Left ventricle myocardium superior (tissue), 1 donor: ENCODE measurements at regions not wholly inside any gene's neighbourhood (a gene's known extent, or its start where the extent isn't known, plus 50 kb on each side); places are given as distances from the start of the nearest gene placed in this dataset.
"Not testable (repeated sequence)": the region's sequence is repeated elsewhere in the genome, so short reads cannot be mapped to it uniquely, and the experiment has no call there.

Experiments
- ATAC-seq: fragments of 200-7000 bp; cut with Tn5 transposase; one replicate; pipeline ENCODE4 v1.9.1; 2020; ENCODE audit warnings: mild to moderate bottlenecking, moderate library complexity
- DNase-seq: peaks from one replicate; pipeline ENCODE4 v3.0.0-alpha.2; 2020
- intact Hi-C: fragments of 100-400 bp; cut with micrococcal nuclease; formaldehyde crosslinking; loops from one replicate; pipeline ENCODE4 v1.11.0; 2022
- donor health status: DM: no; HTN: yes; CAD: no; lungs with severe emphysema.

DNA sequence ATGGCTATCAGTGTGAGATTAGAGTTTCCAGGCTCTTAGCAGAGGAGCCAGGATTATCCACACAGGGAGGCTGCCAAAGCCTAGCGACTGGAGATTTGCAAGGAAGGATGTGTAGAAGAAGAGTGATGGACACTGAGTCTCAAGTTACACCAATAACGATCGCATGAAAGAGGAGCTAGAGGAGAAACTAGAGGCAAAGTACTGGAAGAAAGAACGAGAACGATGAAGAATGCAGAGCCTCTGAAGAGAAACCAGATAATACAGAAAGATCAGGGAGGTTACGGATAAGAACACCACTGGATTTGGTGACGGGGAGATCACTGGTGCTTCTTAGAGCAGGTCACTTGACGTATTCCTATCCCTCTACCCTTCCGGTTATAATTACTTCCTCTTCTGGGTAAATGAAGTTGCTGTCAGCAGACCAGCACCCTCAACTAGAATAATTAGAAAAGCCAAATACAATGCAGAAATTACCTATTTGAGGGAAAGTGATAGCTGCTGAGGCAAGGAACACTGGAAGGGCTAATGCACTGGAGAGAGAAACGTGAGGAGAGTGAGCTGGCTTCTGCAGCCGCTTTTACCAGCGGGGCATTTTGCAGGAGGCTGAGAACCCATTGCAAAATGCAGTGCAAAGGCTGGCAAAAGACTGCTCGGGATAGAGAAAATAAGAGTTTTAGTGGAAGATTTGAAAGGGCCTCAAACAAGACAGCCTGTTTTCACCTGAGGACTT lies 93.1 kb upstream of the HIF1A start:
- ATAC-seq (peak; percentile 39), DNase-seq (no peak)
- intact Hi-C loops = no loop called here

- ATAC-seq (no peak), DNase-seq (no peak)
- intact Hi-C loops = no loop called here
Observed at GRCh38 chr14:61602733-61603077, 92.6 kb upstream of the HIF1A start.

DNA sequence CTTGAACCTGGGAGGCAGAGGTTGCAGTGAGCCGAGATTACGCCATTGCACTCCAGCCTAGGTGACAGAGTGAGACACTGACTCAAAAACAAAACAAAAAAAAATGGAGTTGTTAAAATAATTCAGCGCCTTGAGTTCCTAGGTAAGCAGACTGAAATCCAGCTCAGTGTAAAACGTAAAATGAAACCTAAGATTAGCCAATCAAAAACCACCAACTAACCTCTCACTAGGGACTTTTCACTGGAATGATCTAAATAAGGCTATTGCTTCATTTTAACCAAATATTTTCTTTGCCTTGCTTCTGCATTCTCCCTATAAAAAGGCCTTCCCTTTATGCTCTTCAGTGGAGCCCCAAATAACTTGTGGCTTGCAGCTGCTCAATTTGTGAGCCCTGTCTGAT lies 91.6 kb upstream of the HIF1A start:
- ATAC-seq (no peak), DNase-seq (no peak)
- intact Hi-C loops = no loop called here

DNA sequence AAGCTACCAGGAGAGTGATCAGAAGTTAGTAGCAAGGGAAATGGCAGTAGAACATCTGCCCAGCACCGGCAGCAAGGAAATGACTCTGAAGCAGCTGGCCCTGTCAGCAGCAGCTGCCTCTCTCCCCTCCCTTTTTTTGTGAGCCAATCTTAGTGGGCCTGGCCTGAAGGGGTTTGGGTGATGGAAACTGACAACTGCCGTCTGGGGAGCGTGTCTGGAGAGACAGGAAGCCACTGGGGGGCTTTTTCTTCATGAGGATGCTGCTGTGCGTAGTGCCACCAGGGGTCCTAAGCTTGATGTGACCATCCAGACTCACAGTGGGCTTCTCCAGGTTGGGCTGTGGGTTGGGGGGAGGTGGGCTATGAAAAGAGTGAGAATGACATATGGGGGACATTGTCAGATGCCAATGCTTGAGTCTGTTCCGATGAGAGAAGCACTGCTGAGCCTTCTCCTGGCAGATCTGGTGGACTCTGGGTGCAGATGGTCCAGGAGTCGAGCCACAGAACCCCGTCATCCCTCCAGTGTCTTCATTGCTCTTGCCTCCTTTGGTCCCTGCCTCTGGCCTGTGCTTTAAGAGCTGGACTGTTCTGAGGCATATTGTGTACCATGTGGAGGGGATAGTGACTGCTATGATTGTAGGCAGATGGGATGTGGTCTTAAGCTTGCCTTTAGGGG lies 87.6 kb upstream of the HIF1A start:
- intact Hi-C loops = no loop called here
- no peak for DNase-seq
- no peak for ATAC-seq

GRCh38 chr14:61608245-61609165 lies 86.8 kb upstream of the HIF1A start:
- intact Hi-C loops = no loop called here
- peak; percentile 58 for ATAC-seq
- no peak for DNase-seq

DNA sequence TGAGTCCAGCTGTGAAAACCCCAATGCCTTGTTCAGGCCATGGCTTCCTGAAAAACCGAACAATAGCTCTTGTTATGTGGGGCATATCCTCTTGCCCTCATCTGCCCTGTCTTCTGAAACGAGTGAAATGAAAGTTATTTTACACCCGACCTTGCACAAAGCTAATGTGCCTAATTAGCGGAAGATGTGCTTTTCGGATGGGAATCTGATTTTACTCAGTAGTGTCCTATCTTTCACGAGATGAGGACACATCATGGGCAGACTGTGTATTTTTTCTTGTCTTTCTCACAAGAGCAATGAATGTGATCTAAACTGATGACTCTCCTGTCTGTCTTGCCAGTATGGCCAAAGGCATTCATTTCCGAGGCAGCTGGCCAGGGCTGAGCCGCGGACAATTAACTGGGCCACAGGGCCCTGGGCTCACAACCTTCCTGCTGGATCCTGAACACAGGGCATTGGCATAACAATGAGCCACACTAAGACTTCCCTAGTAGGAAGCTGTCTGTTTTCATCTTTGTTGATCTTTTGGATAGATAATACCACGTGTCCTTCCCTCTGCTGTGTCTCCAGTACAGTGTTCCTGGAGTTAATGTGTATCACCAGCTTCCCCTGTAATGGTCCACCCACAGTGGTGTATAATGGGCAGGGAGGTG lies 86.0 kb upstream of the HIF1A start:
- intact Hi-C loops = no loop called here
- peak; percentile 54 for ATAC-seq
- no peak for DNase-seq

DNA sequence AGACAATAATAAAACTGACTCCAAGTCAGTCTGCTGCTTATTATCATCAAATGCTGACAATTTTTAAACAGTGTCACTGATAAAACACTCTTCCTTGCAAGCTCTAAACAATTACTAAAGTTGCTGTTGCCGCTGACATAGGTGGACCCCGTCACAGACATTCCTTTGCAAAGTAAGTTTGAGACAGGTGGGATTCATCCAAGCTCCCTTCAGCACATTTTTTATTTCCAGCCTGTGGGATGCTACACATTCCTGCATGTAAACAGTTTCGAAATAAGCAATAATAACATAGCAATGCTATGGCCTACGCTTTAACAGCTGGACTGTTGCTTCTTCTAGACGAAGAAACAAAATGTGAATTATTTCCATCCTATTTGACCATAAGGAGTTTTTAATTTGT lies 85.4 kb upstream of the HIF1A start:
- ATAC-seq = no peak
- DNase-seq = no peak
- intact Hi-C loops = no loop called here

DNA sequence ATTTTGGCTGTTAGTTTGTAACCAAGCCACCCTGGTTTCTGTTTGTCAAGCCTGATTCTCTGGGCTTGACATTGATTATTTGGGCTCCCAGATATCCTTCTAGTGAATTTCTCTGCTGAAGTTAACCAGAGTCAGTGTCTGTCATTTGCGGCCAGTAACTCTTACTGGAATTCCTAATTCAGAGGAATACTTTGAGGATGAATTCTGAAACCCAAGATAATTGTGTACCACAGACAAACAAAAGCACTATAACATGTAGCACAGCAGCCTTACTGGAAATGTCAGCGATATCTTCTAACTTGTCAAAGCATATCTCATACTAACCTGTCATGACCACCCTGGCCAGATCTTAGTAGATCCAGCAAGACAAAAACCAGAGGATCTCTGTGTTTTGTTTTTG lies 84.4 kb upstream of the HIF1A start:
- ATAC-seq (no peak), DNase-seq (no peak)
- intact Hi-C loops = no loop called here

DNA sequence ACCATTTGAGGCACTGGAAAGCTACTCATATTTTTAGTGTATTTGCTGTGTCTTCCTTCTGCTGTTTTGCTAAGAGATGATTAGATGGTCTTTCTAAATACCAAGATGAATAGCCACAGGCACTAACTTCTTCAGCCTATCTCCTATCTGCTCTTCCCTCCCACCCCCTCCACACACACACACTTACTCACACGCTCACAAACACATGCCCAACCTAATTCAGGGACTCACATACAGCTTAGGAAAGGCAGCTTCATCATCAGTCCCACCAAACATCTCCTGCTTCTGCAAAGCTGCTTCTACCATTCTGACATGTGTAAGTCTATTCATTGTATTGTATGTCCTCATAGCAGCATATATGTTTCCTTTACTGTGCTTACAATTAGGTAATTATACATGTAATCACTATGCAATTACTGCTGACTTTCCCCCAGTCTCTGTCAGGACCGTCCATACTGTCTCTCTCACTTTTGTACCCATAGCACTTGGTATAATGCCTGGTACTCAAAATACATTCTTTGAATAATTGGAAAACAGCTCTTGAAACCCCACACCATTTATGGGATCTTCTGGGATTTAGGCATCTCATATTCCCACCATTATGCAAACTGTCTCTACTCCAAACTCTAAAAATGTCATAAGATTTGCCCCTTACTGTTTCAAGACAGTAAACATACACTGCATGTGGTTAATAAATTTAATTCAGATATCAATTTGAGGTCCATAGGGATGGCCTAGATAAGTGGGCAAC lies 83.3 kb upstream of the HIF1A start:
- no peak for ATAC-seq
- intact Hi-C loops = no loop called here
- no peak for DNase-seq

GRCh38 chr14:61613006-61613405 lies 82.3 kb upstream of the HIF1A start:
- ATAC-seq, DNase-seq, intact Hi-C loops: not testable (repeated sequence)

DNA sequence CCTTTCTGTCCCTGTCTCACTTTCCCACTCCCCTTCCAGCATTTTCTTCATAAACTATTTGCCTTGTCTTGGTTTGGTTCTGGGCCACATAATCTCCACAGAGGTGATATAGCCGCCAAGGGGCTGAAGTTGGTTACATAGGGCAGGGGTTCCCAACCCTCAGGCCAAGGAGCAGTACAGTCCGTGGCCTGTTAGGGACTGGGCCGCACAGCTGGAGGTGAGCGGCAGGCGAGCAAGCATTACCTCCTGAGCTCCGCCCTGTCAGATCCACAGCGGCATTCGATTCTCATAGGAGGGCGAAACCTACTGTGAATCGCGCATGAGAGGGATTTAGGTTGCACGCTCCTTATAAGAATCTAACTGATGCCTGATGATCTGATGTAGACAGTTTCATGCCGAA lies 80.6 kb upstream of the HIF1A start:
- ATAC-seq (no peak), DNase-seq (no peak)
- intact Hi-C loops = no loop called here

- intact Hi-C loops = no loop called here
- ATAC-seq (no peak), DNase-seq (no peak)
Observed at GRCh38 chr14:61615743-61616523, 79.4 kb upstream of the HIF1A start.

DNA sequence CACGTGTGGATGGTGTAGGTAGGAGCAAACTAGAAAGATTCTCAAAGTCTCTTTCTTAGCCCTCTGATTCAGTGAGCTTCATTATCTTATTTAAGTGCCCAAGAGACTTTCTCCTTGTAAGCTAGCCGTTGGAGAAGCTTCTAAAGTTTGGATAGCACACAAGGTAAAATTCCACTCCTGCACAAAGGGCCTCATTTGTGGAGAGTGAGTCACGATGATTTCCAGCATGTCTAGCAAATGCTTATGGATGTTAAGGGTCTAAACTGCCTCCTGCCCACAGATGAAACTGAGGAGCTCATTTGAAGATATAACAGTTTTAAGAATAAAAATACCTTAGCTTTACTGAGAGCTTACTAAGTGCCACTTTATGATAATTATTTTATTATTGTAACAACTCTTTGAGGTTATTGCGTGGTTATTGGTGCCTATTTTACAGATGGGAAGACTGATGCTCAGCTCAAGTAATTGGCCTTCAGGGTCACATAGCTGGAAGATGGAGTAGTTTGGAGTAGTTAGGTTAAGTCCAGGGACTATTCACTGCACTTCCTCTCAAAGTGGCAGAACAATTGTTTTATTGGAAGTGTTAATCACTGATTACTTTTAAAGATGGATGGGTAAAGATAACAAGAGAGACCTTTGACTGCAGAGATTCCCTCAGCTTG lies 78.7 kb upstream of the HIF1A start:
- DNase-seq (no peak), ATAC-seq (no peak)
- intact Hi-C loops = no loop called here

DNA sequence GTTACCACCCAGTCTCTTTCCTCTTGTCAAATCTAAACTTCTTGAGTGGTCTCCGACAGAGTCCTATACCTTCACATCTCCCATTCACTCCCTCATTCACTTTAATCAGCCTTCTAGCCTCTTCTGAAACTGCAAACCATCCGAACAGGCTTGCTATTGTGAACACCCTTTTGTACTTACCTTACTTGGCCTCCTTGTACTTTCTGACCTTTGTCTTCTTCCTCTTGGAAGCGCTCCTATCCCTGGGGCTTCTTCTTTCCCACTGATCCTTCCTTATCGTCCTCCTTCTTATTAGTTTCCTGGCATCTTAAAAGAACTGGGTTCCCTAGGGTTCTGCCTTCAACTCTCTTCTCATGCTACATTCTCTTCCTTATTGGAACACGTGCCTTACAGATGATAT lies 76.9 kb upstream of the HIF1A start:
- ATAC-seq (no peak), DNase-seq (no peak)
- intact Hi-C loops = no loop called here

DNA sequence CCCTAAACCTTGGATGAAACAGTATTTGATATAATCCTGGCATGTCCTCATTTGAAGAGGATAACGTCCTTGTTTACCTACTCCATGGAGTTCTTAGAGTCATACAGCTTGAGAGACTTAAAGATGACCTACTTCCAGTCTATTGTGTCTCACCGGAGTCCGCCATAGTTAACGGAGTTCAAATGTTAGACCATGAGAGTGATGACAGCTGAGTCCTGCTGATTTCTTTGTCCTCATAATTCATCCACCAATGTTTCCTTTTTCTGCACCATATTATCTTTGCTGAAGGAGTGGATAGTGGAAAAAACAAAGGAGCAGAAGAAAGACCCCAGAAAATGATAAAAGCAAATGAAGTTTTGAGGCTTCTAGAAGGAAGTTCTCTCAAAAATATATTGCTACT lies 75.8 kb upstream of the HIF1A start:
- no peak for DNase-seq
- intact Hi-C loops = no loop called here
- ATAC-seq = no peak

DNA sequence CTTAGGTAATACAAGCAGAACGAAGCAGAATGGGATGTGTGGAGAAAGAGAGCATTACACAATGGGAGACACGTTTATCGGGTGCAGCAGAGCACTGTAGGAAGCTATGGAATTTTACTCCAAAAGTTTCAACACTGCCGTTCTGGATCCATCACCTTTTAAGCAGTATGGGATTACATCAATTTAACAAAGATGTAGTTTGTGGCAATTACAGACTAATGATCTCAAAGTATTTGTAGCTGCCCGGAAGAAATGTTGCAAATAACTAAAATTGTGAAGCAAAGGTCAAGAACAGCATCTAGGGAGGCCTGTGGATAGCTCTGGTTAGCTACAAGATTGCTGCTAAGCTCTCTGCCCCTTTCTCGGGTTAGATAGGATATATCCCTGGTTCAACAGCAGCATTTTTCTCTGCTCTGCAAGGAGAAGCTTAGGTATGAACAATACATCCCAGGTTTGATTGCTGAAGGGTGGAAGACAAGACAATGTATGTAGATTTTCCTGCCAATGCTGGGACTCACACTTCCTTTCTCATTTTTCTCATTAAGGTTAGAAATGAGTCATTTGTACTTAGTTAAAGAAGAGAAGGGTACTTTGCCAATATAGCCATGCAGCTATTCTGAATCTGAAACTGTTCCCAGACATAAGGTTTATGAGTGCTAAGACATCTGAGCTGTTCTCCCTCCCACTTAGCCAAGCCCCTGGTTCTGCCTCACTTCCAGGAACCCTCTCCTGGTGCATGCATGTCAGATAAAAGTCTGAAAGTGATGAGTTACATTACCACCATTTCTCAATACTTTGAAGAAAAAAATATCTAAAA lies 75.0 kb upstream of the HIF1A start:
- ATAC-seq (no peak), DNase-seq (no peak)
- intact Hi-C loops = no loop called here

DNA sequence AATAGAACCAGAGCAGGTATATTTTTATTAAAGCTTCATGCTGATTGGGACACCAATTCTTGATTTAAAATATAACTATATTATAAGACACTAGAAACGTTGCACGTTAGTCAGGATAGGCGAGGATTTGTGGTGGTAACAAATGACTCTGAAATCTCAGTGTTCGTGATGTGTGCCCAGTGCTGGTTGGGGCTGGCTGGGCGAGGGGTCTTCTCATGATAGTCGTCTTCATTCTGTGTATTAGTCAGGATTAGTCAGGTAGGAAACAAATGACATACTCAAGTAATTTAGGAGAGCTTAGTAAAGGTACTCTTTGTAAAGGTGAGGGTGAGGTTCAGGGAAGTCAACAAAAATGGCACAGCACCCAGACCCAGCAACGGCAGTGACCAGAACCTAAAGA lies 73.9 kb upstream of the HIF1A start:
- intact Hi-C loops = no loop called here
- no peak for DNase-seq
- ATAC-seq = no peak
